ENCODE measurements at regions not wholly inside any gene's neighbourhood (a gene's known extent, or its start where the extent isn't known, plus 50 kb on each side); places are given as distances from the start of the nearest gene placed in this dataset.
"Not testable (repeated sequence)": the region's sequence is repeated elsewhere in the genome, so short reads cannot be mapped to it uniquely, and the experiment has no call there.

DNA sequence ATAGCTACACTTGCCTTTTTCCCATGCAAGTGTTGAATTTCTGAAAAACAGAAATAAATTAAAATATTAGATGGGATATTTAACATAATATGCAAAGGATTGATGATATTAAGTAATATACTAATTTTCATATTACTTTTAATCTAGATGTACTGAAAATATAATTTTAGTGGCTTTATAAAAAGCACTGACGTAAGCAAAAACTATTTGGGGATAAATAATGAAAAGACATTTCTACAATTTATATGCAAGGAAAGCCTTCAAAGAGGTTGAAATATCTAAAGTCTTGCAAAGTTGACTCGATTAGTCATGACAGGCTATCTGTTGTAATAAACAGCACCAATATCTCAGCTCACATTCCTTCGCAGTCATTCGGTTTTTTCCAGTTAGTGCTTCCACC is 94.9 kb upstream of the ABCB5 start:
- DNase-seq (ENCODE audit: low spot score), result no peak

DNA sequence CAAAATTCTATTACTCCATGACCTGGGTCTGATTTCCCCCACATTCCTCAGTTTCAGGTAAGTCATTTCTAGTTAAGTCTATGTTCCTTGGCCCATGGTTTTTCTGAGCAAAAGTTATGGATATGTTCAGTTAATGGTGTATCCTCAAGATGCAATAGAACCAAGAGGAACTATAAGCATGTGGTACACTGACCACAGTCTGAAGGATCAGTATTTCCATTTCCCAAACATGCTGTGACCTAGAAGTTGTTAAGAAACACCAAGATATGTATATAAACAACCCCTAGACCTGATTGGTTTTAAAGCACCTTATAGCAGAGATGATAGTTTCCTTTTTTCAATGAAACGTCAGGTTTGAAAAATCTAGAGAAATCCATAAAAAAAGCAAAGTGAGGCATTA is 94.2 kb upstream of the ABCB5 start:
- no peak for DNase-seq (ENCODE audit: low spot score)

DNA sequence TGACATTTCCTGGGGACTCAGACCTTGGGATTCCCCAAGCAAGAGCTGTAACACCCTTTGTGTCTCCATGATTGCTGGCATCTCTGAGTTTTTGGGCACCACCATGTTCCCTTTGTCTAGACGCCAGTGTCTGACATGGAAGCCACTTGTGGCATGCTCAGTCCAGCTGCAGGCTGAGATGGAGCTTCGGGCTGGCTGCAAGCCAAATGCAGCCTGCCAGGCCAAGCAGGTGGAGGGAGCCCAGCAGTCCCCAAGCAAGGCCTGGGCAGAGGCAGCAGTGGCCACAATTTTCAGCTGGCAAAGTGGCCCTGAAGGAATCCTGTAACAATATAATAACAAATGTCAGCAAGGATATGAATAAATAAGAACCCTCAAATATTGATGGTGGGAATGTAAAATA is 86.2 kb upstream of the ABCB5 start:
- DNase-seq (ENCODE audit: low spot score), result no peak

DNA sequence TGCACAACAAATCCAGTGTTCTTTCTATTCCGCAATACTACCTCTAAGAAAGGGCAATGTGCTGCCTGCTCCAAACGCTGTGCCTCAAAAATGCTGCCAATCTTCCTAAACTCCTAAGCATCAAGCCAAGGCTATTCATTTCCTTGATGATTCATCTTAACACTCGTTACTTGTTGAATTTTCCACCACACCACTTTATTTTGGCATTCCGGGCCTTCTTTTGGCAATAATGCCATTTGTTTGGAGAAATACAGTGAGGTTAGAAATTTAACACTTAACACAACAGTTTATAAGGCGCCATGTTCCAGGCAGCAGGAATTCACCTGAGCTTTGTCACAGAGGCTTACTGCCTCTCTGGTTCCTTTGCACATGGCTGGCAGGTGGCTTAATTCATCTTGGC is 82.6 kb upstream of the ABCB5 start:
- DNase-seq (ENCODE audit: low spot score), result no peak

DNA sequence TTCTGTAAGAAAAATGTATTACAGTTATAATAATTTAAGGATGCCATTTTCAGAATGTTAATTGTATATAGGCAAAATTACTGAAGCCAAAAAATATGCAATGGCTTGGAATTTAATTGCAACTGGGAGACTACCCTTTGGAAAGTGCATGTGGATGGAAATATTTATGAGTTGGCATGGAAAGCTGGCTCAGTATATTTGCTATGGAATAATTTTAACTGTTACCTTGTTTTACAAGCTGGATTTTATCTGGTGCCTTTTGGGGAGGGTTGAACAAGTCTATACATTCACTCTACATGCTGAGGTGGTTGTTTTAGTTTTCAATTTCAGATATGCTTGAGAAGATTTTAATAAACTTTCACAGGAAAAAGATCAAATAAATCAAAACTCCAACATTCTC is 80.9 kb upstream of the ABCB5 start:
- DNase-seq (ENCODE audit: low spot score), result no peak

DNA sequence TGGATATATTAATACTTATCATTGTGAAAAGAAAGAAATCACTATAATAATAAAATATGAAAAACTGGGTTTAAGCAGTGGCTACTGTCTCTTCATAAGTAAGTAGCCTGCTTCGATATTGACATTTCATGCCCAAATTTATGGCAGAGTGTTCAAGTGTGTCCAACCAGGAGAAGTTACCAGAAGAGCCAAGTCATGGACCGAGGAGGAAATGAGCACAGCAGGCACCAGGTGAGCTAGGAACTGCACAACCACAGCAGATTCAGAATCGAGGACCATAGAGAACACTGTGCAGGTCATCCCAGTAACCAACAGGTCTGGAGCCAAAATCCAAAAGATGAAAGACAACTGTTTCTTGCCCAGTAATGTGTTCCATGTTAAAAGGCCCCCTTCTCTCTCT is 79.9 kb upstream of the ABCB5 start:
- DNase-seq (ENCODE audit: low spot score), result no peak

DNA sequence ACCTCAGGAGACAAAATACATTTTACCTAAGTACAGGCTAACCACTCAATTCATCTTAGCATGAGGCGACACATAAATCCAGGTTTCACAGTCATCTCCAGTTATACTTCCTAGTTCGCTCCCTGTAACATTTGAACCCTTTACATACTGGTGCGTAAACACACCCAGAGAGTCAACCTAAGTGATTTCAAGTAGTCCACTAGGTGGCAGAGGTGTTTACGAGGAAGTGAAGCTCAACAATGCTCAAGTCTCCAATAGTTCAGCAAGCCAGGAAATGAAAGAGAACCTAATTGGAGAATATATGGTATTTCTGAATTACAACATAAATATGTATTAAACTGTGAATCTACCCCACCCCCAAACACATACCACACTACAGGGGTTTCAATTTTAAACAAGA is 76.3 kb upstream of the ABCB5 start:
- DNase-seq (ENCODE audit: low spot score), result no peak

DNA sequence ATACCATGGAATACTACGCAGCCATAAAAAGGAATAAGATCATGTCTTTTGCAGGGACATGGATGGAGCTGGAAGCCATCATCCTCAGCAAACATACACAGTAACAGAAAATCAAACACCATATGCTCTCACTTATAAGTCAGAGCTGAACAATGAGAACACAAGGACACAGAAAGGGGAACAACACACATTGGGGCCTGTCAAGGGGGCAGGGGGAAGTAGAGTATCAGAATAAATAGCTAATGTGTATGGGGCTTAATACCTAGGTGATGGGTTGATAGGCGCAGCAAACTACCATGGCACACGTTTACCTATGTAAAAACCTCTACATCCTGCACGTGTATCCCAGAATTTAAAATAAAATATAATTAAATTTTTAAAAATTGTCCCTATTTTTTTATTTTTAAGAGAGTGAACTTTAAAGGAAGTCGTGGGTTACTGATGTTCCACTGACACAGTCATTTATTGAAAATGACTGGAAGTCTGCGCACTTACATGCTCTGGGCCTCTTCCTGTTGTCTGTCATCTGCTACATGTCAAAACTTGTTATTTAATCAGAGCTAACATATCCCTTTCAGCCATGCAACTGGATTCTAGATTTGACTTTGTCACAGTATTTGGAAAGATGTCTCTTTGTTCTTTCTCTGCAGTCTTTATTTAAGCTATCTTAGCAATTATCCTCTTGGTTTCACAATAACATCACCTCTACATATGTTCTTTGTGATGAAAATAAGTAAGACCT is 73.7 kb upstream of the ABCB5 start:
- no peak for DNase-seq (ENCODE audit: low spot score)

DNA sequence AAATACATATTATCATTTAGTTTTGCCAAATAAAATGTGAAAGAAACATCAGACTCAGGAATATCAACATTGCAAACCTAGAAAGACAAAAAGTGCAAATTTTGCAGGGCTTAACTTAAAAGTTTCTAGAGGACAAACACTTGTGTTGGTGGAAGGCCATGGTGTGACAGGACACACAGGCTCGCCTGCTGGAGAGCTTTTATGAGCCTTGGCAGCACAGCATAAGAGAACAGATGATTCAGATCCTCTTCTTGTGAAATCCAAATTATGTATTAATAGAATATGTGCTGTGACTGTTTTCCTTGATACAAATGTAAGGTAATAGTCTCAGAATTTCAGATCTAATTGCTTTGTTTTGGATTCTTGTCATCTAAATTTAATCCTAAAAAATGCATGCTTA is 72.9 kb upstream of the ABCB5 start:
- DNase-seq (ENCODE audit: low spot score), result no peak

DNA sequence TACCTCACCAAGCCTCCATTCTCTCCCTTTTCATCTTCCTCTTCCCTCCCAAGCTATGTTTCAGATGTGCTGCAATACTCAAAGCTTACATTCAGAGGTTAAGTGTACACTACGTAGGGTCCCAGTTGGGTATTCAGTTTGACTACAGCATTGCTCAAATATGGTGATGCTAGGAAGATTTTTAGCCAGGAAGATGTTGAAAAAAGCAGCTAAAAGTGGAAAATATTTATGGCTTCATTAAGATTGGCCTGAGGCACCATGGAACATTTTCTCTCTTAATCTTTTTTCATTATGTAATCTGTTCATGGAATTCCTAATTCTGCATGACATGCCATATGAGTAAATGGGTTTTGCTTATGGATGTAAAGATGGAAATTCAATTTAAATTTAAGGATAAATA is 72.0 kb upstream of the ABCB5 start:
- DNase-seq (ENCODE audit: low spot score), result no peak

DNA sequence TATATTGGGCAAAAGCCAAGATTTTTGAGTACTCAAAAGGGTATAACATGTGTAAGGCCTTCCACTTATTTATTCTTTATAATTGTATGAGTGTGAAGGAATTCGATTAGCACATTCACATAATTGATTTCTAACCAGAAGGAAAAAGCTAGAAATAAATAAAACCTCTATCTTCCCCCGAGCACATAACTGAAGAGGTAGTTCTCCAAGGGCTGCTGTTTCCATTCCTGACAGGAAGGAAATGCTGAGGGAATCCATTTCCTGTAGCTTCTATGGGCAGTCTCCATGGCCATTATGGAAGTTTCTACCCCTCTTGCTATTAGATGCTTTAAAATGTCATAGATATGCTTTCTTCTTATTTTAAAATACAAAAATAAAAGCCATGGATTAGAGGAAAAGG is 70.5 kb upstream of the ABCB5 start:
- DNase-seq (ENCODE audit: low spot score), result no peak

DNA sequence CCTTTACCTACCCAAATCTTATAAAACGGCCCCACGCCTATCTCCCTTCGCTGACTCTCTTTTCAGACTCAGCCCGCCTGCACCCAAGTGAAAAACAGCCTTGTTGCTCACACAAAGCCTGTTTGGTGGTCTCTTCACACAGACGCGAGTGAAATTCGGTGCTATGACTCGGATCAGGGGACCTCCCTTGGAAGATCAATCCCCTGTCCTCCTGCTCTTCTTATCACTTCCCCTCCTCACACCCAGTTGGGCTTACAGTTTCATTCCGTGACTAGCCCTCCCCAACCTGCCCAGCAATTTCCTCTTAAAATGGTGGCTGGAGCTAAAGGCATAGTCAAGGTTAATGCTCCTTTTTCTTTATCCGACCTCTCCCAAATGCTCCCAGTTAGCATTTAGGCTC is 68.5 kb upstream of the ABCB5 start:
- not testable (repeated sequence) for DNase-seq (ENCODE audit: low spot score)

DNA sequence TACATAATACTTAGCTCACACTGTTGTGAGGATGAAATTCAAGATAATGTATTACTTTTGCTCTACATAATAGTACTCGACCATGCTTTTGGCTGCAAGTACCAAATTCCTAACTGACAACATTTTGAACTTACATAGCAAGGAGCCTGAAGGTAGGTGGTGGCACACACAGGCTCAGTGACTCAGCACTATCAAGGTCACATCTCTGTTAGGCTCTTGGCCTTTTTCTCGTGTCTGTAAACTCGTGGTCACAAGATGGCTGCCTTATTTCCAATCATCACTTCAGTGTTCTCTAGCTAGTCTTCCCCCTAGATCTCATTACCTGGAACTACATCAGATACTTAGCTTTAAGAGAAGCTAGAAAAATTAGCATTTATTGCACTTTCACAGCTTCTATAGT is 61.4 kb upstream of the ABCB5 start:
- DNase-seq (ENCODE audit: low spot score), result no peak

DNA sequence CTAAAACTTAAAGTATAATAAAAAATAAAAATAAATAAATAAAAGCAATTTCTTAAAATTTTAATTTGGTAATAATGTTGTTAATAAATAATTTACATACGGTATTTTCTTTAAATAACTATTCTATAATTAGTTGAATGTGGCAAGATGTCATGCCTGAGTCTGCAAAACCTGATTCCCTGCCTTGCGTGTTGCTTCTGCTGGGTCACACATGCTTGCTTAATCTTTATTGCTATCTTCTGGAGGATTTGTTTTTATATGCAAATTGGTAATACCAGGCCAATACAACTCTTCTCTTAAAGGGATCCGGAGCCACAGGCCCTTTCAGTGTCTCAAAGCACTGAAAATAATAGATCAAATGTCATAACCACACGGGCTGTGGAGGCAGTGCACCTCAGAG is 59.4 kb upstream of the ABCB5 start:
- DNase-seq (ENCODE audit: low spot score), result no peak

DNA sequence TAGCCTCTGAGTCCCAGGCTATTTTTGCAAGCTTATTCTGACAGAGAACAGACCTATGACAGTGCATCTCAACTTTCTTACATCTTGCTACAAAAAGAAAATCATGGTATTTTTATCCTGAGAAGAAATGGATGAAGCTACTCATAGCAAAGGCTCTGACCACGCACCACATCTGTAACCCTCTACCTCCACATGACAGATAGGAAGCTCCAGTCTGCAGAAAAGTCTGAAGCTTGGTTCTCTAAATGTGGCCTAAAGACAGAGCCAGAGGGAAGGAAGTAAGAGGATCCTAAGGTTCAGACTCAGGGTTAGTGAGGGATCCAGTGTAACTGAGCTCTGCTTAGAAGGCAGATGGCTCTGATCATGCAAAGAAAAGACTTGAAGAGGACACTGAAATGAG is 58.4 kb upstream of the ABCB5 start:
- DNase-seq (ENCODE audit: low spot score), result no peak

DNA sequence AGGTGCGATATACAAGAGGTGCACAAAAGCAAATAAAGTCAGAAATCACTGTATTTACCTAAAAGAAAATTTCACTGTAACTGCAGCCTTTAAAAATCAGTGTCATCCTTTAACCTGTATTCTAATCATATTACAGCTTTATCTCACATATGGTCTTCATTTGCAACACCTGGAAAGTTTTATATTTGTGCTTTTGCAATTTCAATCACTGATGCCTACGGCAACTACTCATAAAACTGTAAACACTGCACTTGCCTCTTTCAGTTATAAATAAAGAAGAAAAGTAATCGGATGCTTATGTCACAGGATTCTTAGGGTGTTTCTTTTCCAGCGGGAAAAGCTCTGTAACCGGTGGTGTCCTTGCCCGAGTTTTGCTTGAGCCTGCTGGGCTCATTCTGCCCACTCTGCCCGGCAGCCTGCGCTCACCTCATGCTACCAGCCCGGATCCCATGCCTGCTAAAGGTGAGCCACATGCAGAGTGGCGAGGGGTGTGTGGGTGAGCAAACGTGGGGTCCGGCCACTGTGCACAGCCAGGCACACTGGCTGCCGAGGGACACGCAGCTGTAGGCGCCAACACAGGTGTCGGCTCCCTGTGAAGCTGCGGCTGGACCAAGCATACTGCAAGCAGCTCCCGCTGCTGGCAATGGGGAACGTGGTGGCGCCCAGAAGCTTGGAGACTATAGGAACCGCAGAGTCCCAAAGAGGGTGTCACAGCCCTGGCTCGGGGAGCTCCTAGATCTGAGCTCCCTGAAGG is 56.3 kb upstream of the ABCB5 start:
- no peak for DNase-seq (ENCODE audit: low spot score)

DNA sequence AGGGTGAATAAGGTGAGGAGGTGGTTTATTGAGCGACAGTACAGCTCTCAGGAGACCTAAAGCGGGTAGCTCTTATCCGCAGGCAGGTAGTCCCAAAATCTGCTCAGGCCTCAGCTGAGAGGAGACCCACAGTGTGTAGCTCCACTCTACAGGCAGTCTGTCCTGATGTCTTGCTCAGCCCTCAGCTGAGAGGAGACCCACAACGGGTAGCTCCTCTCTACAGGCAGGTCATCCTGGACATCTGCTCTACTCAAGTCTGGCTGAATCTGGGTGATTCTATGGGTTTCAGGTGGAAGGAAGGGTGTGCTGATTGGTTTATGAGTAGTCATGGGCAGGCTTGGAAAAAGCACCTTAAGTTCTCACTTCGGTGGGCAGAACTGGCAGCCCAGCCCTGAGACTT is 55.6 kb upstream of the ABCB5 start:
- DNase-seq (ENCODE audit: low spot score), result no peak

DNA sequence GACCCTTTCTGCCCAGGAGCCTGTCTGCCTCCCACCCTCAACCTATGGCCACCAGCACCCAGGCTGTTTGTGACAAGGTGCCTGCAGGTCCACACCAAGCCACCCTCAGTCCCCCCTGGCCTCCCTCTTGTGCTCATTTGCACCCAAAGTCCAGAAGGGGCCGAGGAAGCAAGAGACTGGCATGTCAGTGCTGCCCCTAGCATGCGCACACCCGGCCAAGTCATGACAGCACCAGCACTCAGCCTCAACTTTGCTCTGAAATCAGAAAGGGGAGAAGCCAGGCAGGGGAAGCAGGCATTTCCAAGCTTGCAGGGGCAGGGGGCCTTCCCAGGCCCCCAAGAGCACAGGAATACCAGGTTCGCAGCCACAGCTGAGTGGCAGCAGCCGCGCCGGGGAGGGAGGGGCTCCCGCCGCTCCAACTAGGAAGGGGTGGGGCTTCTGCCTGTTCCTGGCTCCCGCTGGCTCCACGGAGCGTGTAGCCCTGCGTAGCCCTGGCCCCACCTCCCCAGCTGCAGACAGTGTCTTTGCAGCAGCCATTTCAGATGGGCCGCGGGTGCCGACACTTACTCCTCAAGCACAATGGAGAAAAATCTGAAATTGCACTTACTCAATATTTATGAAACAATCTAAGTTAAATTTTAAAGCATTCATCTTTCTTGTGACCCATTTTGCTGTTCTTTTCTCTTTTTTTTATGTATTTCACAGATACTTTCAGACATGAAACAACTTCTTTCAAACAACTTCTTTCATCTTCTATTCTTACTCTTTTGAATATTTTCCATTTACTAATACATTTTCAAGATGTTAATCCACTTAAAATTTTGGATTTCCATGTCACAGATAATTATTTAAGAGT is 54.9 kb upstream of the ABCB5 start:
- DNase-seq (ENCODE audit: low spot score), result no peak

DNA sequence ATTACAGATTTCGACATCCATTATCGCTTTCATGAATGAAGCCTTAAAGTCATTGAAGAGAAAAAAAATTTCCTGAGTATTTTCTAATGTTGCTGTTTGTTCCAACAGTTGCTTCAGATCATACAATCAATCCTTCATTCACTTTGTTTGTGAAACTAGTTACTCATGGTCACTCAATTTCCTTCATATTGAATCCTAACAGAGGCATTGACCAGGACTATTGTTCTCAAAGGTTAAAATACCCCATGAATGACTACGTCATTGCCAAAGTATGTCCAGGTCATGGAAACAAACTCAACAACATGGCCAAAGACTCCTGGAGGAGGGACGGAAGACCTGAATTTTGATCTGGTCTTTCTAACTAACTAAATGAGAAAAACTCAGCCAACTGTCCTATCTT is 54.0 kb upstream of the ABCB5 start:
- no peak for DNase-seq (ENCODE audit: low spot score)

DNA sequence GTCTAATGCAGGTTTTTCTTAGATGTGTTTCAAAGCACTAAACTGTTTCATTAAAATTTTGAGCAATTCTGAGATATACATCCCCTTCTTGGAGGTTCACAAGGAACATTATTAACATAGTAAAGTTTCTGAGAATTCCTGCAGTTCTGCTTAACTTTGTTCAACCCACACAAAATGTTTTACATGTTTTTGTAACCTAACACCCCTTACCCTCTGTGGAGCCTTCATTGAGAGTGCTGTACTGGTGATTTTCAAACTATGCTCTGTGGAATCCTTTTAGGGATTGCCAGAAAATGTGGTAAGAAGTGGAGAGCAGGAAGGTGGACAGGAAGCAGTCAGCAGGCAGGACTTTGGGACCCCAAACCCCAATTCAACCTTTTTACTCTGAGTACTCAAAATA is 53.6 kb upstream of the ABCB5 start:
- DNase-seq (ENCODE audit: low spot score), result no peak

DNA sequence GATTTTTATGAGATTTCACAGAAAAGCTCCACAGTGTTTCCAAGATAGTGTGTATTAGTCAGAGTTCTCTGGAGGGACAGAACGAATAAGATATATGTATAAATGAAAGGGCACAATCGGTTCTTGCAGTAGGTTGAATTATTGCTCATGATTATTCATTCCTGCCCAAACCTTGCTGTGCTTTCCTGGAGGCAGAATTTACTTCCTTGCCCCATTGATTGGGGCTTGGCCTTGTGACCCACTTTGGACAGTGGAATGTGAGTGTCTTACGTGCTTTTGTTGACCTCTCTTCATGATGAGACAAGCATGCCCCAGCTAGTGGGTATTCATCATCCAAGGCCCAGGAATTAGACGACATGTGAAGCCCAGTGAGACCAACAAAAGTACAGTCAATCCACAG is 53.0 kb upstream of the ABCB5 start:
- DNase-seq (ENCODE audit: low spot score), result no peak

Measured in pons (tissue), 1 donor.